Endothelial cell (in vitro differentiated cells): ENCODE measurements at regions not wholly inside any gene's neighbourhood (a gene's known extent, or its start where the extent isn't known, plus 50 kb on each side); places are given as distances from the start of the nearest gene placed in this dataset.
"Not testable (repeated sequence)": the region's sequence is repeated elsewhere in the genome, so short reads cannot be mapped to it uniquely, and the experiment has no call there.

Source experiments
- DNase-seq: peaks from one replicate; pipeline ENCODE4 v3.0.0; 2021; ENCODE audit warnings: low spot score
- H3K27ac Mint-ChIP-seq: one replicate; pipeline ENCODE4 v1.8.0; 2021; ENCODE audit warnings: mixed read lengths, inconsistent platforms; ENCODE audit not compliant: unreplicated experiment
- H3K27me3 Mint-ChIP-seq: one replicate; pipeline ENCODE4 v1.8.0; 2021; ENCODE audit warnings: mild to moderate bottlenecking, moderate library complexity, mixed read lengths, inconsistent platforms; ENCODE audit not compliant: unreplicated experiment
- H3K36me3 Mint-ChIP-seq: one replicate; pipeline ENCODE4 v1.8.0; 2021; ENCODE audit warnings: mild to moderate bottlenecking, low read depth, mixed read lengths, inconsistent platforms; ENCODE audit not compliant: unreplicated experiment
- H3K4me1 Mint-ChIP-seq: one replicate; pipeline ENCODE4 v1.8.0; 2021; ENCODE audit warnings: mild to moderate bottlenecking, mixed read lengths, inconsistent platforms; ENCODE audit not compliant: unreplicated experiment
- H3K4me3 Mint-ChIP-seq: one replicate; pipeline ENCODE4 v1.8.0; 2021; ENCODE audit warnings: mild to moderate bottlenecking, mixed read lengths, inconsistent platforms; ENCODE audit not compliant: unreplicated experiment
- H3K9me3 Mint-ChIP-seq: one replicate; pipeline ENCODE4 v1.8.0; 2021; ENCODE audit warnings: mixed read lengths, inconsistent platforms; ENCODE audit not compliant: unreplicated experiment
- CTCF ChIP-seq: fragments of 200-600 bp; sonication (generic); IDR thresholded peaks from one replicate; pipeline ENCODE4 v1.5.0; 2021; ENCODE audit warnings: antibody characterized with exemption; ENCODE audit not compliant: unreplicated experiment

- no peak overlapping the region for H3K27ac Mint-ChIP-seq
- peaks cover 5% of the 10 kb centered on the region for H3K4me1 Mint-ChIP-seq
- H3K27me3 Mint-ChIP-seq: peaks cover 2% of the 10 kb centered on the region
- H3K9me3 Mint-ChIP-seq: no peaks in the 10 kb centered on the region
- DNase-seq: no peak
- no peak overlapping the region for H3K4me3 Mint-ChIP-seq
- H3K36me3 Mint-ChIP-seq: no peaks in the 10 kb centered on the region
- no peak for TF ChIP-seq CTCF
Observed at GRCh38 chr2:160568856-160569255, 75.2 kb upstream of the RBMS1 start.

DNA sequence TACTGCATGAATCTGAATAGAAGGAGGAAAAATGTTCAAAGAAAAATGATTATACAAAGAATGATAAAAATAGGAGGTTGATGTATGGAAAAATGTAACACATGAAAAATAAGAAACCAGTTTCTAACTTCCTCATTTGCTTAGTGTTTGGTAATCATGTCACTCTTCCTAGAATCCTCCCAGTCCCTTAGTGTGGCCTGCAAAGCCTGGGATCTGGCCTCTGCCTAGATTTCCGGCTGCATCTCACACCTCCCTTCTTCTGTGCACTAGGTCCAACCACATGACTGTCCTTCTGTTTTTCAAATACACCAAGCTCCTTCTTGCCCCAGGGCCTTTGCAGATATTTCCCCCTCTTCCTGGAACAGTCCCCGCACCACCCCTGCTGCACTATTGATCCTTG, 76.8 kb upstream of the RBMS1 start:
- Mint-ChIP-seq H3K4me3 (no peak overlapping the region), H3K36me3 (no peaks in the 10 kb centered on the region), H3K27me3 (peaks cover 2% of the 10 kb centered on the region), H3K27ac (no peak overlapping the region), H3K4me1 (peaks cover 5% of the 10 kb centered on the region), H3K9me3 (no peaks in the 10 kb centered on the region)
- no peak for TF ChIP-seq CTCF
- no peak for DNase-seq

DNA sequence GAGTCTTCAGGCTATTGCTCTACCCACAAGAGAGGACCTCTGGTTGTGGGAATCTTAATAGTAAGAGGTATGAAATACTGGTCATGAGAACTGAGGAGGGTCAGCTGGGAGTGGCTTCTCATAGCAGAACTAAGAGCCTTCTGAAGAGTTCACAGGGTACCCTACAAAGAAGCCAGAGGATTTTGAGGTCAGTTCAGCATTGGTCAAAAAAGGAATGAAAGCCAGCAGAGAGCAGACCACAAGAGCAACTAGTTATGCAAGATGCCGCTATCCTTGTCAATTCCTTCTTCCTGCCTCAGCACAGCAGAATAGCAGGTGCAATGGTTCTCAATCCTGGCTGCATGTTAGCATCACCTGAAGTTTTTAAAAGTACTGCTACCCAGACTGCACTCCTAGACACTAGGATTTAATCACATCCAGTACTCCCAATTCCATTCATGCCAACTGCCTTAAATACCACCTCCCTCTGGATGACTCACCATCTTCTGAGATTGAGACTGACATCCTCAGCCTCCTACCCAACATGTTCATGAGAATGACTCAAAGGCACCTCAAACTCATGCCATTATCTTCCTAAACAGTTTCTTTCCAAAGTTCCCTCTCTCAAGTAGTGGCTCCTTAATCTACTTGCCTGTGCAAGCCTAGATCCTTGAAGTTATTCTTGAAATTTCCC, 81.0 kb upstream of the RBMS1 start:
- Mint-ChIP-seq H3K9me3 (no peaks in the 10 kb centered on the region), H3K36me3 (no peaks in the 10 kb centered on the region), H3K27me3 (peaks cover 1% of the 10 kb centered on the region), H3K27ac (no peak overlapping the region), H3K4me3 (no peak overlapping the region), H3K4me1 (no peaks in the 10 kb centered on the region)
- TF ChIP-seq CTCF: no peak
- no peak for DNase-seq

DNA sequence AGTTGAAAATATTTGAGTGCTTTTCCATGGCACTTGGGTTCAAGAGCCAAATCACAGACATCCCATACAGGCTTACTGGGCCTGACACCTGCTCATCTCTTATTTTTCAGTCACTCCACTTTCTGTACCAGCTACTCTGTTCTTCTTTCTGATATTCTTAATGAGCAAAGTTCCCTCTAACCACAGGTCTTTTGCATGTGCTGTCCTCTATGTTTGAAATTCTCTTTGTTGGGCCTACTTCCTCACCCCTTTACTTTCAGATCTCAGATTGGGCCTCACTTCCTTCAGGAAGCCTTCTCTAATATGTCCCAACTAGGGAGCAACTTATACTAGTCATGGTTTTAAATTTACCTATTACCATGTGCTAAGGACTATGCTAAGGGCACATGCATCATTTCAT, 81.8 kb upstream of the RBMS1 start:
- no peak overlapping the region for H3K4me3 Mint-ChIP-seq
- no peak for DNase-seq
- TF ChIP-seq CTCF: no peak
- H3K4me1 Mint-ChIP-seq: no peaks in the 10 kb centered on the region
- H3K36me3 Mint-ChIP-seq: no peaks in the 10 kb centered on the region
- H3K27ac Mint-ChIP-seq: no peak overlapping the region
- peaks cover 1% of the 10 kb centered on the region for H3K27me3 Mint-ChIP-seq
- H3K9me3 Mint-ChIP-seq: no peaks in the 10 kb centered on the region

GRCh38 chr2:160576054-160576499, 82.5 kb upstream of the RBMS1 start:
- TF ChIP-seq CTCF: no peak
- no peaks in the 10 kb centered on the region for H3K27me3 Mint-ChIP-seq

GRCh38 chr2:160577081-160577480, 83.5 kb upstream of the RBMS1 start:
- not testable (repeated sequence) for H3K27ac Mint-ChIP-seq, H3K4me1 Mint-ChIP-seq, H3K9me3 Mint-ChIP-seq, H3K36me3 Mint-ChIP-seq, H3K4me3 Mint-ChIP-seq, H3K27me3 Mint-ChIP-seq, DNase-seq

More at GRCh38 chr2:160576054-160576499, 82.5 kb upstream of the RBMS1 start:
- no peaks in the 10 kb centered on the region for H3K9me3 Mint-ChIP-seq
- no peaks in the 10 kb centered on the region for H3K36me3 Mint-ChIP-seq
- H3K27ac Mint-ChIP-seq: no peak overlapping the region
- H3K4me1 Mint-ChIP-seq: no peaks in the 10 kb centered on the region
- H3K4me3 Mint-ChIP-seq: no peak overlapping the region
- DNase-seq: no peak
